ENCODE measurements at regions not wholly inside any gene's neighbourhood (a gene's known extent, or its start where the extent isn't known, plus 50 kb on each side); places are given as distances from the start of the nearest gene placed in this dataset.

DNA sequence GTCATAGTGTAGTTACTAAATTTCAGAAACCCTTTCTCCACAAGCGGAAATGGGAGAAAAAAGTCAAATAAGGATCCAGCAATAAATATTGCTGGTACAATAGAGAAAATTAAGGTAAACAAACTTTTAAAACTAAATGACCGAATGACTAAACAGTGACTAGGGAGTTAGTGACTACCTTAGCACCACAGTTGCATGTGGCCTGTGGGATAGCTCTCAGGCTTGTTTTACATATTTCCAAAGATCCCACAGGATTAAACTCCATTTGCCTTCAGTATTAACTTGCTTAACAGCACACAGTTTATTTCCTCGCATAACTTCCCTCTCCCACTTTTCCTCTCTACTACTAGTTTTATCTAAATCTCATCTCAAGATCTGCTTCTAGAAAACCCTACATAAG lies 824.3 kb upstream of the KLHL1 start:
- TF ChIP-seq CTCF (IDR thresholded peaks at IDR 0.05; ENCODE audit: low read depth, low read length) (no peak), EZH2phosphoT487 (IDR thresholded peaks at IDR 0.05; ENCODE audit: low read depth) (no peak)

Data from OCI-LY3 (cell line).